Testis (tissue), 2 donors: ENCODE measurements at regions not wholly inside any gene's neighbourhood (a gene's known extent, or its start where the extent isn't known, plus 50 kb on each side); places are given as distances from the start of the nearest gene placed in this dataset.

Experiments
- DNase-seq: peaks from one replicate; pipeline ENCODE4 v3.0.0-alpha.2; 2019
- H3K27ac ChIP-seq, 2 donors: fragments of 200-600 bp; sonication (generic); one replicate each; pipeline ENCODE4 v1.5.1; 2019
- H3K27me3 ChIP-seq: fragments of 200-600 bp; sonication (generic); one replicate; pipeline ENCODE4 v1.5.1; 2019
- H3K36me3 ChIP-seq: fragments of 200-600 bp; sonication (generic); one replicate; pipeline ENCODE4 v1.5.1; 2017; ENCODE audit warnings: low read depth; ENCODE audit errors: missing control alignments
- H3K4me1 ChIP-seq: fragments of 200-600 bp; sonication (generic); one replicate; pipeline ENCODE4 v1.5.1; 2019
- H3K4me3 ChIP-seq, 2 donors: fragments of 200-600 bp; sonication (generic); one replicate each; pipeline ENCODE4 v1.5.1; 2017 to 2019
- H3K9me3 ChIP-seq: fragments of 200-600 bp; sonication (generic); one replicate; pipeline ENCODE4 v1.5.1; 2017
- CTCF ChIP-seq, 3 experiments: fragments of 450-650 bp in 2 of 3; fragments of 200-600 bp in 1 of 3; sonication (generic) in 1 of 3; IDR thresholded peaks; one replicate each; pipeline ENCODE4 v1.5.1; 2016 to 2019; ENCODE audit warnings: antibody characterized with exemption in 3 of 3, mild to moderate bottlenecking in 2 of 3, moderate library complexity in 1 of 3
- POLR2A ChIP-seq: fragments of 450-650 bp; IDR thresholded peaks from one replicate; pipeline ENCODE4 v1.6.1; 2017; ENCODE audit warnings: antibody characterized with exemption, mild to moderate bottlenecking, moderate library complexity
- WGBS, 2 donors: methylation state at CpG; one replicate each; pipeline ENCODE4 v1.1.5; 2018; 5-methylcytosine and 5-hydroxymethylcytosine counted together
- intact Hi-C: fragments of 100-400 bp; cut with DNase I; formaldehyde crosslinking; loops from one replicate; pipeline ENCODE4 v1.15.1; 2023; ENCODE audit warnings: low total_unique reads

DNA sequence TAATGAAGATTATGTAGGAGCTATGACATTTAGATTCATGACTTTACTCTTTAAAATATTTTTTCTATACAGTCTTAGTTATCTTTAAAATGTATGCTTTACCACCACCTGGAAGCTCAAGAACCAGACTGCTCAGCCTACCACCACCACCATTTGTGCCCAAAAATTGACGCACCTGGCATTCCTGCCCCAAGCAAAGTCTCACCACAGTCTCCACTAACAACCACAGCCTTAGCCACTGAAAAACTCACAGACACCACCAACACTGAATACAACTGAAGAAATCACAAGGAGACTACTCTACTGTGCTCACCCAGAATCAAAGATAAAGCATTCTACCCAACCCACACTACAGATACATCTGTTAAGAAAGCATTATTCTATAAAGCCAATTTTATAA is 201.9 kb upstream of the PDE10A start:
- Histone ChIP-seq H3K4me3 (no peak overlapping the region), H3K27ac (no peak overlapping the region), H3K9me3 (no peaks in the 10 kb centered on the region), H3K4me1 (no peaks in the 10 kb centered on the region), H3K27me3 (no peaks in the 10 kb centered on the region), H3K36me3 (no peaks in the 10 kb centered on the region)
- intact Hi-C loops: no loop called here
- TF ChIP-seq CTCF (IDR thresholded peaks at IDR 0.05) (no peak), POLR2A (no peak)
- no peak for DNase-seq
- WGBS, 2 donors: 85 to 89% methylated on average over 1 of the region's 1 CpG

DNA sequence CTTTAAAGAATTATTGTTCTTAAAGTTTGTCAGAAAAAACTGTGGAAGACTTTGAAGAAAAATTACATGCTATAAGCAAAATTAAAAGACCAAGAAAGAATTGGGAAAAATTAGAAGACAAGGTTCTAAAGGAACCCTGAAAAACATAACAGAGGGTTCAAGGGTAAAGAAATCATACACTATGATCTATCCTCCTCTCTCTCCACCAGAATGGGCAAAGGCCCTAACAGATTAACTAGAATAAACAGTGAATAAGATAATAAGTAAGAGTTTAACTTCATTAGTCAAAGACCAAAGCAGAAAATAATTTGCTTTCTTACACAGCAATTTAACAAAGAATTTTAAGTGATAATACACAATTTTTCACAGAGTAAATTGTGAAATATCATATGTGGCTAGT is 201.2 kb upstream of the PDE10A start:
- no peak for DNase-seq
- Histone ChIP-seq H3K27ac (no peak overlapping the region), H3K9me3 (no peaks in the 10 kb centered on the region), H3K27me3 (no peaks in the 10 kb centered on the region), H3K36me3 (no peaks in the 10 kb centered on the region), H3K4me3 (no peak overlapping the region), H3K4me1 (no peaks in the 10 kb centered on the region)
- intact Hi-C loops: no loop called here
- no peak for TF ChIP-seq POLR2A
- no peak for TF ChIP-seq CTCF (IDR thresholded peaks at IDR 0.05)

DNA sequence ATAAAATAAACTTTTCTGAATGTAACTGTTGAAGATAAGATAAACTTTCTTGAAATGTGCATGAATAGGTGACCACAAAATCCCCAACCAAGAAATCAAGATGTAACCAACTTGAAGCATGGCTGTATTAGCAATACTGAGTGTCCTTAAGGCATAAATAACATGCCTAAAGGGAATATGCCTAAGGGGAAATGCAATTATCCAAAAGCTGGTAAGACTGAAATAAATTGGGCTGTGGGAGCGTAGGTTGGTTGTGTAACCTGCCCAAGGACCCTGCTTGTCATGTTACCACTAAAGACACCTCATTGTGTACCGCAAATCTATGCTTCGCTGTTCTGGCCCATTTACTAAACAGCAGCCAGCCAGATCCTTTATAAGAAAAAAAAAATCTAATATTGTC is 200.8 kb upstream of the PDE10A start:
- WGBS, 2 donors: 64 to 78% methylated on average over 3 of the region's 3 CpGs
- no peak overlapping the region for H3K27ac ChIP-seq
- H3K4me1 ChIP-seq: no peaks in the 10 kb centered on the region
- H3K4me3 ChIP-seq: no peak overlapping the region
- H3K9me3 ChIP-seq: no peaks in the 10 kb centered on the region
- no peak for TF ChIP-seq CTCF (IDR thresholded peaks at IDR 0.05)
- TF ChIP-seq POLR2A: no peak
- no peak for DNase-seq
- no peaks in the 10 kb centered on the region for H3K36me3 ChIP-seq
- intact Hi-C loops: no loop called here
- no peaks in the 10 kb centered on the region for H3K27me3 ChIP-seq

- intact Hi-C loops: no loop called here
- Histone ChIP-seq H3K36me3 (no peaks in the 10 kb centered on the region), H3K4me1 (no peaks in the 10 kb centered on the region), H3K9me3 (no peaks in the 10 kb centered on the region), H3K4me3 (no peak overlapping the region), H3K27me3 (no peaks in the 10 kb centered on the region), H3K27ac (no peak overlapping the region)
- no peak for DNase-seq
- WGBS, 2 donors: 81 to 85% methylated on average over 4 of the region's 4 CpGs
- no peak for TF ChIP-seq CTCF (IDR thresholded peaks at IDR 0.05)
- no peak for TF ChIP-seq POLR2A
These were observed 199.8 kb upstream of the PDE10A start for GRCh38 chr6:165862813-165863212.

- 77 to 80% methylated on average over 6 of the region's 6 CpGs for WGBS, 2 donors
- Histone ChIP-seq H3K4me3 (no peak overlapping the region), H3K9me3 (no peaks in the 10 kb centered on the region), H3K4me1 (no peaks in the 10 kb centered on the region), H3K36me3 (no peaks in the 10 kb centered on the region), H3K27me3 (no peaks in the 10 kb centered on the region), H3K27ac (no peak overlapping the region)
- intact Hi-C loops: no loop called here
- no peak for DNase-seq
- TF ChIP-seq POLR2A (no peak), CTCF (IDR thresholded peaks at IDR 0.05) (no peak)
These were observed 198.2 kb upstream of the PDE10A start for GRCh38 chr6:165861226-165861625.
